ENCODE measurements at regions not wholly inside any gene's neighbourhood (a gene's known extent, or its start where the extent isn't known, plus 50 kb on each side); places are given as distances from the start of the nearest gene placed in this dataset.

DNA sequence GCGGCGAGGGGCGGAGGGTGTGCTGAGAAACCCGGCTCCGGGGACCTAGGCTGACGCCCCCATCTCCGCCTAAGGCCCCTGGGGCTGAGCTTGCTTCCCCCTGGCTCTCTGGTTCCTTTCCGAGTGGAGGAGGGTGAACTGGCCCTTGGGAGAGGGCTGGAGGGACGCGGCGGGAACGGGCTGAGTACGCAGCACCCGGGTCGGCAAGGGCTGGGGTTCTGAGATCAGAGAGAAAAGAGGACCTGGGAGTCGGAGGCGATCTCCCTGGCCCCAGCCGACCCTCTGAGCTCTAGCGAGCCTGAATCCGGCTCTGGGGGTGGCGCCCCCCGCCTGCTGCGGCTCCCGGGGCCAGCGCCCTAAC, 270.8 kb downstream of the FOXD2 start:
- TF ChIP-seq, protein P1, sequence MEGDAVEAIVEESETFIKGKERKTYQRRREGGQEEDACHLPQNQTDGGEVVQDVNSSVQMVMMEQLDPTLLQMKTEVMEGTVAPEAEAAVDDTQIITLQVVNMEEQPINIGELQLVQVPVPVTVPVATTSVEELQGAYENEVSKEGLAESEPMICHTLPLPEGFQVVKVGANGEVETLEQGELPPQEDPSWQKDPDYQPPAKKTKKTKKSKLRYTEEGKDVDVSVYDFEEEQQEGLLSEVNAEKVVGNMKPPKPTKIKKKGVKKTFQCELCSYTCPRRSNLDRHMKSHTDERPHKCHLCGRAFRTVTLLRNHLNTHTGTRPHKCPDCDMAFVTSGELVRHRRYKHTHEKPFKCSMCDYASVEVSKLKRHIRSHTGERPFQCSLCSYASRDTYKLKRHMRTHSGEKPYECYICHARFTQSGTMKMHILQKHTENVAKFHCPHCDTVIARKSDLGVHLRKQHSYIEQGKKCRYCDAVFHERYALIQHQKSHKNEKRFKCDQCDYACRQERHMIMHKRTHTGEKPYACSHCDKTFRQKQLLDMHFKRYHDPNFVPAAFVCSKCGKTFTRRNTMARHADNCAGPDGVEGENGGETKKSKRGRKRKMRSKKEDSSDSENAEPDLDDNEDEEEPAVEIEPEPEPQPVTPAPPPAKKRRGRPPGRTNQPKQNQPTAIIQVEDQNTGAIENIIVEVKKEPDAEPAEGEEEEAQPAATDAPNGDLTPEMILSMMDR (IDR thresholded peaks at IDR 0.05; ENCODE audit: control extremely low read depth in 1 of 3, insufficient read depth in 1 of 3, low read depth in 1 of 3, low read length in 3 of 3), result no peak
- TF ChIP-seq EP300 (IDR thresholded peaks at IDR 0.05; ENCODE audit: borderline replicate concordance in 1 of 2, low read depth in 2 of 2, low read length in 2 of 2) (no peak), JUN (IDR thresholded peaks at IDR 0.05; ENCODE audit: low read depth, low read length) (no peak), CEBPB (IDR thresholded peaks at IDR 0.05; ENCODE audit: low read depth, low read length) (no peak), RFX5 (IDR thresholded peaks at IDR 0.05; ENCODE audit: borderline replicate concordance, low read depth, low read length) (no peak), RAD21 (IDR thresholded peaks at IDR 0.05 in 1 of 2, conservative IDR thresholded peaks at IDR 0.05 in 1 of 2; ENCODE audit: low read depth in 2 of 2, low read length in 2 of 2) (no peak), POLR2AphosphoS5 (IDR thresholded peaks at IDR 0.05; ENCODE audit: low read depth, low read length) (no peak), TAF1 (IDR thresholded peaks at IDR 0.05; ENCODE audit: low read depth, low read length) (no peak), POLR2A (IDR thresholded peaks at IDR 0.05; ENCODE audit: control extremely low read depth in 1 of 2, low read depth in 2 of 2, low read length in 2 of 2) (no peak), CHD1 (IDR thresholded peaks at IDR 0.05; ENCODE audit: low read depth, low read length) (no peak), CHD2 (IDR thresholded peaks at IDR 0.05; ENCODE audit: low read length) (no peak)

Measured in H1 (cell line).